ENCODE measurements at regions not wholly inside any gene's neighbourhood (a gene's known extent, or its start where the extent isn't known, plus 50 kb on each side); places are given as distances from the start of the nearest gene placed in this dataset.

GRCh38 chr2:128474036-128474955 lies 155.6 kb upstream of the HS6ST1 start:
- Histone ChIP-seq H3K4me2 (ENCODE audit: low read length) (no peak overlapping the region), H3K9ac (ENCODE audit: low read length) (no peak overlapping the region), H3F3A (ENCODE audit: low read length, unreplicated experiment) (no peaks in the 10 kb centered on the region), H3K27me3 (ENCODE audit: low read length) (peaks cover 34% of the 10 kb centered on the region), H3K4me3 (ENCODE audit: low read length) (no peak overlapping the region), H3K36me3 (ENCODE audit: low read depth, low read length) (no peaks in the 10 kb centered on the region; the same call in 1 of the 2 replicates), H3K27ac (ENCODE audit: low read length) (no peak overlapping the region), H3K9me2 (replicated peaks; ENCODE audit: low read length) (no peaks in the 10 kb centered on the region), H2AFZ (ENCODE audit: low read length) (no peak overlapping the region), H4K20me1 (ENCODE audit: low read length) (no peaks in the 10 kb centered on the region), H3K9me3 (ENCODE audit: low read length) (peaks cover 6% of the 10 kb centered on the region; the same call in 1 of the 2 replicates), H3K79me2 (ENCODE audit: low read length) (no peaks in the 10 kb centered on the region), H3K4me1 (ENCODE audit: insufficient read depth, low read length) (no peaks in the 10 kb centered on the region)
- BruUV-seq (replicated peaks): no TSS peak
- ChIA-PET POLR2A (ENCODE audit: unreplicated experiment) (no interaction called here), CTCF (no interaction called here)
- ATAC-seq: no peak
- TF ChIP-seq CTCF (conservative IDR thresholded peaks at IDR 0.05; ENCODE audit: low read depth, low read length): no peak
- no peak for TF ChIP-seq EZH2phosphoT487 (IDR thresholded peaks at IDR 0.05; ENCODE audit: borderline replicate concordance, low read length)
- no peak for TF ChIP-seq EZH2 (IDR thresholded peaks at IDR 0.05; ENCODE audit: low read length, unreplicated experiment)
- intact Hi-C loops (cut with micrococcal nuclease): no loop called here
- no peak for DNase-seq

GRCh38 chr2:128474962-128475361 lies 156.3 kb upstream of the HS6ST1 start:
- H3K4me1 ChIP-seq (ENCODE audit: insufficient read depth, low read length): no peaks in the 10 kb centered on the region
- no peaks in the 10 kb centered on the region for H3K79me2 ChIP-seq (ENCODE audit: low read length)
- TF ChIP-seq EZH2phosphoT487 (IDR thresholded peaks at IDR 0.05; ENCODE audit: borderline replicate concordance, low read length): no peak
- no peak for TF ChIP-seq EZH2 (IDR thresholded peaks at IDR 0.05; ENCODE audit: low read length, unreplicated experiment)
- no peak for TF ChIP-seq CTCF (conservative IDR thresholded peaks at IDR 0.05; ENCODE audit: low read depth, low read length)
- H3K9me2 ChIP-seq (replicated peaks; ENCODE audit: low read length): no peaks in the 10 kb centered on the region
- H3K9ac ChIP-seq (ENCODE audit: low read length): no peak overlapping the region
- DNase-seq: no peak
- no peaks in the 10 kb centered on the region for H3K9me3 ChIP-seq (ENCODE audit: low read length)
- ChIA-PET POLR2A (ENCODE audit: unreplicated experiment) (no interaction called here), CTCF (no interaction called here)
- no peak overlapping the region for H2AFZ ChIP-seq (ENCODE audit: low read length)
- no peak overlapping the region for H3K4me2 ChIP-seq (ENCODE audit: low read length)
- intact Hi-C loops (cut with micrococcal nuclease): no loop called here
- no peak overlapping the region for H3K27ac ChIP-seq (ENCODE audit: low read length)
- H3K27me3 ChIP-seq (ENCODE audit: low read length): peaks cover 34% of the 10 kb centered on the region
- ATAC-seq: no peak
- no TSS peak for BruUV-seq (replicated peaks)
- H3K4me3 ChIP-seq (ENCODE audit: low read length): no peak overlapping the region
- H3F3A ChIP-seq (ENCODE audit: low read length, unreplicated experiment): no peaks in the 10 kb centered on the region
- H3K36me3 ChIP-seq (ENCODE audit: low read depth, low read length): no peaks in the 10 kb centered on the region
- no peaks in the 10 kb centered on the region for H4K20me1 ChIP-seq (ENCODE audit: low read length)
